MCF 10A (cell line): ENCODE measurements at regions not wholly inside any gene's neighbourhood (a gene's known extent, or its start where the extent isn't known, plus 50 kb on each side); places are given as distances from the start of the nearest gene placed in this dataset.

Experiments used
- BruUV-seq: library from RNA; stranded (reverse); fragments of 400-500 nt; replicated peaks from 2 replicates; lab custom pipeline; 2021; lab: Mats Ljungman, UMichigan
- CTCF ChIA-PET: fragments of 300-600 bp; sonication (Branson Sonifier 250); formaldehyde crosslinking; extraction: SDS; loops from one replicate; lab custom pipeline; 2021; ENCODE audit warnings: antibody characterized with exemption, inconsistent platforms; lab: Yijun Ruan, JAX
- POLR2A ChIA-PET: fragments of 300-600, 350-650 bp; sonication (Branson Sonifier 250); formaldehyde crosslinking; extraction: SDS; loops from one replicate; lab custom pipeline; 2020; ENCODE audit warnings: antibody characterized with exemption, inconsistent platforms; lab: Yijun Ruan, JAX
- DNase-seq: peaks from one replicate; pipeline ENCODE4 v3.0.0-alpha.2; 2018; ENCODE audit not compliant: unreplicated experiment
- H3K27ac Mint-ChIP-seq: one replicate; pipeline ENCODE4 v1.8.0; 2022; ENCODE audit warnings: mild to moderate bottlenecking, low read depth, mixed read lengths; ENCODE audit not compliant: unreplicated experiment
- H3K27me3 Mint-ChIP-seq: one replicate; pipeline ENCODE4 v1.8.0; 2022; ENCODE audit warnings: mixed read lengths; ENCODE audit not compliant: insufficient read depth, unreplicated experiment
- H3K36me3 Mint-ChIP-seq: one replicate; pipeline ENCODE4 v1.8.0; 2022; ENCODE audit warnings: mild to moderate bottlenecking, moderate library complexity, mixed read lengths; ENCODE audit not compliant: insufficient read depth, unreplicated experiment
- H3K4me1 Mint-ChIP-seq: one replicate; pipeline ENCODE4 v1.8.0; 2022; ENCODE audit warnings: mixed read lengths; ENCODE audit not compliant: insufficient read depth, unreplicated experiment
- H3K4me3 Mint-ChIP-seq: one replicate; pipeline ENCODE4 v1.8.0; 2022; ENCODE audit warnings: mild to moderate bottlenecking, moderate library complexity, mixed read lengths; ENCODE audit not compliant: unreplicated experiment
- H3K9me3 Mint-ChIP-seq: one replicate; pipeline ENCODE4 v1.8.0; 2022; ENCODE audit warnings: mixed read lengths; ENCODE audit not compliant: unreplicated experiment
- CTCF ChIP-seq: fragments of 200-600 bp; IDR thresholded peaks from one replicate; pipeline ENCODE4 v1.8.0; 2022; ENCODE audit warnings: antibody characterized with exemption, mild to moderate bottlenecking; ENCODE audit not compliant: unreplicated experiment
- intact Hi-C: fragments of 100-400 bp; cut with micrococcal nuclease; formaldehyde crosslinking; loops from 2 replicates; pipeline ENCODE4 v1.14.1; 2022

GRCh38 chr1:222454186-222454585, 93.7 kb downstream of the HHIPL2 start:
- POLR2A ChIA-PET, result interaction anchor here (0.9 to 3.1 kb wide), 12 partner anchors 168 to 1019 kb away, joined by 3 to 28 read pairs (median 4); no protein-coding TSS in a partner anchor
- peaks cover 13% of the 10 kb centered on the region for H3K9me3 Mint-ChIP-seq
- intact Hi-C loops, result loop anchor here (2.0 to 10.0 kb wide), 3 partner anchors 83 to 1249 kb away; no protein-coding TSS in a partner anchor
- BruUV-seq, result no TSS peak
- H3K27ac Mint-ChIP-seq, result no peak overlapping the region
- peaks cover 16% of the 10 kb centered on the region for H3K4me1 Mint-ChIP-seq
- no peak for DNase-seq
- no peaks in the 10 kb centered on the region for H3K36me3 Mint-ChIP-seq
- H3K27me3 Mint-ChIP-seq, result no peaks in the 10 kb centered on the region
- CTCF ChIA-PET, result interaction anchor here (0.6 to 4.8 kb wide), 96 partner anchors 9 to 1643 kb away, joined by 3 to 163 read pairs (median 7); partner anchors contain the start of gene DUSP10
- no peak overlapping the region for H3K4me3 Mint-ChIP-seq
- no peak for TF ChIP-seq CTCF

GRCh38 chr1:222452031-222452430, 95.9 kb downstream of the HHIPL2 start:
- Mint-ChIP-seq H3K4me3 (no peak overlapping the region), H3K27me3 (no peaks in the 10 kb centered on the region), H3K9me3 (peaks cover 4% of the 10 kb centered on the region), H3K4me1 (peaks cover 16% of the 10 kb centered on the region), H3K36me3 (no peaks in the 10 kb centered on the region), H3K27ac (no peak overlapping the region)
- BruUV-seq, result no TSS peak
- no peak for DNase-seq
- ChIA-PET CTCF (interaction anchor here (0.6 to 2.4 kb wide), 9 partner anchors 13 to 974 kb away, joined by 3 to 22 read pairs (median 4); no protein-coding TSS in a partner anchor), POLR2A (interaction anchor here (0.7 to 2.0 kb wide), 3 partner anchors 11 to 1152 kb away, joined by 3 to 6 read pairs (median 3); partner anchors contain the start of gene DUSP10)
- TF ChIP-seq CTCF, result no peak
- intact Hi-C loops, result loop anchor here (10.0 kb wide), 1 partner anchor 1247 kb away; no protein-coding TSS in a partner anchor

- Mint-ChIP-seq H3K4me1 (no peaks in the 10 kb centered on the region), H3K36me3 (no peaks in the 10 kb centered on the region), H3K27me3 (no peaks in the 10 kb centered on the region), H3K27ac (no peak overlapping the region), H3K9me3 (no peaks in the 10 kb centered on the region), H3K4me3 (no peak overlapping the region)
- no peak for TF ChIP-seq CTCF
- intact Hi-C loops, result no loop called here
- BruUV-seq, result no TSS peak
- ChIA-PET CTCF (interaction anchor here (0.6 to 6.6 kb wide), 5 partner anchors 12 to 970 kb away, joined by 3 to 92 read pairs (median 3); no protein-coding TSS in a partner anchor), POLR2A (interaction anchor here (0.7 to 1.2 kb wide), 3 partner anchors 12 to 960 kb away, joined by 3 read pairs; no protein-coding TSS in a partner anchor)
- no peak for DNase-seq
Observed at GRCh38 chr1:222443566-222443965, 104.3 kb downstream of the HHIPL2 start.

GRCh38 chr1:222441066-222441465, 106.8 kb downstream of the HHIPL2 start:
- TF ChIP-seq CTCF, result no peak
- CTCF ChIA-PET, result interaction anchor here (0.7 to 4.2 kb wide), 5 partner anchors 10 to 916 kb away, joined by 3 to 24 read pairs (median 3); no protein-coding TSS in a partner anchor
- no peak overlapping the region for H3K27ac Mint-ChIP-seq
- no TSS peak for BruUV-seq
- no peaks in the 10 kb centered on the region for H3K27me3 Mint-ChIP-seq
- DNase-seq, result no peak
- intact Hi-C loops, result no loop called here
- no peaks in the 10 kb centered on the region for H3K4me1 Mint-ChIP-seq
- H3K4me3 Mint-ChIP-seq, result no peak overlapping the region
- no peaks in the 10 kb centered on the region for H3K36me3 Mint-ChIP-seq
- no peaks in the 10 kb centered on the region for H3K9me3 Mint-ChIP-seq
- POLR2A ChIA-PET, result no interaction called here
